GM12872 (cell line): ENCODE measurements at regions not wholly inside any gene's neighbourhood (a gene's known extent, or its start where the extent isn't known, plus 50 kb on each side); places are given as distances from the start of the nearest gene placed in this dataset.

Experiments
- TF ChIP-seq, protein P1 (sequence below): IDR thresholded peaks from 3 replicates; pipeline ENCODE4 v1.5.1; 2011; ENCODE audit warnings: low read depth, mild to moderate bottlenecking, low read length, moderate library complexity; ENCODE audit not compliant: insufficient read depth

DNA sequence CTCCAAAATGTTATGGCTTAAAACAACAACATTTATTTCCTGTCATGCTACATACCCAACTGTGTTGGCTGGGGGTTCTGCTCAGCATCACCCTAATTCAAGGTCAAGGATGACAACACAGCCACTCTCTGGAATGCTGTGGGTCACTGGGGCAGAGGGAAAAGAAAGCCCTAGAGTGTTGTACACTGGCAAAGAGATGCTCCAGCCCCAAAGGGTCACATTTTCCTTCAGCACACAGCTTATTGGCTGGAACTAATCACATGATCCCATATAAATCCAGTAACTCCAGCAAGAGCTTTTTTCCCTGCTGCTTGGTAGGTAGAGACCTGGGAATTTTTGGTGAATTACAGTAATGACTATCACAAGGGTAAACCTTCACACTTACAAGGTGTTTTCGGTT lies 1041.4 kb downstream of the NTRK3 start:
- TF ChIP-seq, protein P1, sequence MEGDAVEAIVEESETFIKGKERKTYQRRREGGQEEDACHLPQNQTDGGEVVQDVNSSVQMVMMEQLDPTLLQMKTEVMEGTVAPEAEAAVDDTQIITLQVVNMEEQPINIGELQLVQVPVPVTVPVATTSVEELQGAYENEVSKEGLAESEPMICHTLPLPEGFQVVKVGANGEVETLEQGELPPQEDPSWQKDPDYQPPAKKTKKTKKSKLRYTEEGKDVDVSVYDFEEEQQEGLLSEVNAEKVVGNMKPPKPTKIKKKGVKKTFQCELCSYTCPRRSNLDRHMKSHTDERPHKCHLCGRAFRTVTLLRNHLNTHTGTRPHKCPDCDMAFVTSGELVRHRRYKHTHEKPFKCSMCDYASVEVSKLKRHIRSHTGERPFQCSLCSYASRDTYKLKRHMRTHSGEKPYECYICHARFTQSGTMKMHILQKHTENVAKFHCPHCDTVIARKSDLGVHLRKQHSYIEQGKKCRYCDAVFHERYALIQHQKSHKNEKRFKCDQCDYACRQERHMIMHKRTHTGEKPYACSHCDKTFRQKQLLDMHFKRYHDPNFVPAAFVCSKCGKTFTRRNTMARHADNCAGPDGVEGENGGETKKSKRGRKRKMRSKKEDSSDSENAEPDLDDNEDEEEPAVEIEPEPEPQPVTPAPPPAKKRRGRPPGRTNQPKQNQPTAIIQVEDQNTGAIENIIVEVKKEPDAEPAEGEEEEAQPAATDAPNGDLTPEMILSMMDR = no peak

GRCh38 chr15:87213626-87214025 lies 1042.9 kb downstream of the NTRK3 start:
- TF ChIP-seq, protein P1 = no peak

GRCh38 chr15:87212041-87212440 lies 1044.5 kb downstream of the NTRK3 start:
- TF ChIP-seq, protein P1 = no peak

GRCh38 chr15:87211547-87211946 lies 1045.0 kb downstream of the NTRK3 start:
- TF ChIP-seq, protein P1 = no peak

DNA sequence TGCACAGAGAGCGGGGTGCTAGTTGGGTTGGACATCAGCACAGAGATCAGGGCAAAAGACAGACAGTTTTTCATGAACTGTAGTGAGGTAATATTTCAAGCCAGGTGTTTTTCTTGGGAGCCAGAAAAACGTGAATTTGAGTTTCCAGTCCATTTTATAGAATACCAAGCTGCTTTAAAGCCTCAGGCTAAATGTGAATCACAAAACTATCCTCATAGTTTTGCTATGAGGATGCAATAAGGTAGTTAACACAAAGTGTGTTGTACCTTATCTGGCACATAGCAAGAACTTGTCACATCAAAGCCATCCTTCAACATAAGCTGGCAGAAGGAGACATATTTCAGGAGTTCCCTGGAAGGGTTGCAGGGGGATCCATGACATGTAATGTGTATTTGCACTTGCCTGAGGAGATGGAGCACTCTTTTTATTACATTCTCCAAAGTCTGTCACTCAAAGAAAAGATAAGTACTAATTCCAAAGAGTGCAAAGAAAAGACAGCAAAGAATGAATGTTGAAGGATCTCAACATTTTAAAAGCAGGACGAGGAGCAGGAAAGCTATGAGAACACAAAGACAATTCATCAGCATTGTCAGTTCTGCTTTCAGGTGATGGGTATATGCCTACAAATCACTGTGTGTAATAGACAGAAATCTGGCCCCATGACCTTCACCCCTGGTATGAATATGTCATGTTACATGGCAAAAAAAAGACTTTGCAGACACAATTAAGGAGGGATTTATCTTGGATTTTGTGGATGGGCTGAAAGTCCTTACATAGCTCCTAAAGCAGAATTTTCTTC lies 1046.4 kb downstream of the NTRK3 start:
- TF ChIP-seq, protein P1 = no peak

- TF ChIP-seq, protein P1 = no peak
These were observed 1048.5 kb downstream of the NTRK3 start for GRCh38 chr15:87207990-87208580.

- TF ChIP-seq, protein P1 = no peak
These were observed 1049.3 kb downstream of the NTRK3 start for GRCh38 chr15:87207251-87207650.
